Hepatocyte (in vitro differentiated cells): ENCODE measurements at regions not wholly inside any gene's neighbourhood (a gene's known extent, or its start where the extent isn't known, plus 50 kb on each side); places are given as distances from the start of the nearest gene placed in this dataset.

ENCODE experiments used
- CTCF ChIP-seq: fragments of 200-600 bp; sonication (generic); IDR thresholded peaks from 2 replicates; pipeline ENCODE4 v1.5.1; 2016; ENCODE audit warnings: antibody characterized with exemption, mild to moderate bottlenecking; ENCODE audit not compliant: poor library complexity
- EZH2phosphoT487 ChIP-seq: fragments of 200-600 bp; sonication (generic); IDR thresholded peaks from one replicate; pipeline ENCODE4 v1.6.1; 2018; ENCODE audit warnings: antibody characterized with exemption, mild to moderate bottlenecking, low read depth, moderate library complexity; ENCODE audit not compliant: unreplicated experiment, severe bottlenecking

GRCh38 chr14:71395151-71395604 lies 487.9 kb downstream of the PCNX1 start:
- TF ChIP-seq CTCF (no peak), EZH2phosphoT487 (no peak)
